Activated B cell treated with CpG ODN at 0.5 μM for 24 hours (primary cell): ENCODE measurements at regions not wholly inside any gene's neighbourhood (a gene's known extent, or its start where the extent isn't known, plus 50 kb on each side); places are given as distances from the start of the nearest gene placed in this dataset.
"Not testable (repeated sequence)": the region's sequence is repeated elsewhere in the genome, so short reads cannot be mapped to it uniquely, and the experiment has no call there.

Source experiments
- ATAC-seq: fragments of 200-7000 bp; cut with Tn5 transposase; one replicate; pipeline ENCODE4 v1.10.0; 2021; ENCODE audit warnings: low read depth, mild to moderate bottlenecking, moderate library complexity
- CTCF ChIA-PET: fragments of 350-600 bp; sonication (Branson Sonifier 250); formaldehyde crosslinking; loops from one replicate; lab custom pipeline; 2021; ENCODE audit warnings: antibody characterized with exemption; lab: Charles Lee
- POLR2A ChIA-PET: fragments of 350-600 bp; sonication (Branson Sonifier 250); formaldehyde crosslinking; loops from one replicate; lab custom pipeline; 2021; ENCODE audit warnings: antibody characterized with exemption; lab: Charles Lee
- DNase-seq: peaks from one replicate; pipeline ENCODE4 v3.0.0; 2022
- H3K27ac Mint-ChIP-seq: one replicate; pipeline ENCODE4 v1.8.0; 2020; ENCODE audit warnings: mixed read lengths
- H3K27me3 Mint-ChIP-seq: one replicate; pipeline ENCODE4 v1.8.0; 2021; ENCODE audit warnings: mixed read lengths
- H3K36me3 Mint-ChIP-seq: one replicate; pipeline ENCODE4 v1.8.0; 2021; ENCODE audit warnings: low read depth, mixed read lengths
- H3K4me1 Mint-ChIP-seq: one replicate; pipeline ENCODE4 v1.8.0; 2021; ENCODE audit warnings: mixed read lengths
- H3K4me3 Mint-ChIP-seq: one replicate; pipeline ENCODE4 v1.8.0; 2020; ENCODE audit warnings: mild to moderate bottlenecking, mixed read lengths
- H3K9me3 Mint-ChIP-seq: one replicate; pipeline ENCODE4 v1.8.0; 2020; ENCODE audit warnings: mixed read lengths
- CTCF ChIP-seq: fragments of 200-600 bp; IDR thresholded peaks from one replicate; pipeline ENCODE4 v1.8.0; 2022; ENCODE audit warnings: antibody characterized with exemption, mild to moderate bottlenecking
- intact Hi-C: fragments of 100-400 bp; cut with micrococcal nuclease; formaldehyde crosslinking; loops from one replicate; pipeline ENCODE4 v1.15.1; 2024

GRCh38 chr2:189348369-189348768, 92.9 kb upstream of the WDR75 start:
- Mint-ChIP-seq H3K4me1 (no peaks in the 10 kb centered on the region), H3K9me3 (no peaks in the 10 kb centered on the region), H3K27me3 (no peaks in the 10 kb centered on the region), H3K4me3 (no peak overlapping the region), H3K36me3 (no peaks in the 10 kb centered on the region), H3K27ac (no peak overlapping the region)
- ChIA-PET POLR2A (no interaction called here), CTCF (no interaction called here)
- intact Hi-C loops = no loop called here
- ATAC-seq (no peak), DNase-seq (no peak)
- TF ChIP-seq CTCF = no peak

GRCh38 chr2:189350540-189351209, 90.6 kb upstream of the WDR75 start:
- H3K9me3 Mint-ChIP-seq = no peaks in the 10 kb centered on the region
- H3K27me3 Mint-ChIP-seq = no peaks in the 10 kb centered on the region
- CTCF ChIA-PET = no interaction called here
- no peak for ATAC-seq
- H3K4me3 Mint-ChIP-seq = no peak overlapping the region
- no peaks in the 10 kb centered on the region for H3K36me3 Mint-ChIP-seq
- intact Hi-C loops = no loop called here
- no peak for TF ChIP-seq CTCF
- H3K4me1 Mint-ChIP-seq = no peaks in the 10 kb centered on the region
- no peak overlapping the region for H3K27ac Mint-ChIP-seq
- POLR2A ChIA-PET = no interaction called here
- DNase-seq = no peak

GRCh38 chr2:189351933-189352332, 89.3 kb upstream of the WDR75 start:
- H3K36me3 Mint-ChIP-seq, intact Hi-C loops, DNase-seq, H3K9me3 Mint-ChIP-seq, H3K27ac Mint-ChIP-seq, H3K4me3 Mint-ChIP-seq, POLR2A ChIA-PET, H3K27me3 Mint-ChIP-seq, H3K4me1 Mint-ChIP-seq, CTCF ChIA-PET, ATAC-seq: not testable (repeated sequence)

GRCh38 chr2:189357375-189357774, 83.9 kb upstream of the WDR75 start:
- CTCF ChIA-PET, H3K4me3 Mint-ChIP-seq, intact Hi-C loops, H3K4me1 Mint-ChIP-seq, ATAC-seq, H3K9me3 Mint-ChIP-seq, H3K27me3 Mint-ChIP-seq, POLR2A ChIA-PET, DNase-seq, H3K27ac Mint-ChIP-seq, H3K36me3 Mint-ChIP-seq: not testable (repeated sequence)

GRCh38 chr2:189360861-189361260, 80.4 kb upstream of the WDR75 start:
- Mint-ChIP-seq H3K4me3 (no peak overlapping the region), H3K27ac (no peak overlapping the region), H3K27me3 (no peaks in the 10 kb centered on the region), H3K9me3 (peaks cover 3% of the 10 kb centered on the region), H3K4me1 (no peaks in the 10 kb centered on the region), H3K36me3 (no peaks in the 10 kb centered on the region)
- ATAC-seq (no peak), DNase-seq (no peak)
- POLR2A ChIA-PET = no interaction called here
- no peak for TF ChIP-seq CTCF
- intact Hi-C loops = no loop called here
- CTCF ChIA-PET = no interaction called here

GRCh38 chr2:189362283-189362682, 79.0 kb upstream of the WDR75 start:
- intact Hi-C loops = no loop called here
- Mint-ChIP-seq H3K9me3 (peaks cover 3% of the 10 kb centered on the region), H3K4me1 (no peaks in the 10 kb centered on the region), H3K36me3 (no peaks in the 10 kb centered on the region), H3K27ac (no peak overlapping the region), H3K4me3 (no peak overlapping the region), H3K27me3 (no peaks in the 10 kb centered on the region)
- ChIA-PET POLR2A (no interaction called here), CTCF (no interaction called here)
- DNase-seq = no peak
- ATAC-seq = no peak
- TF ChIP-seq CTCF = no peak
